Progenitor cell of endocrine pancreas (in vitro differentiated cells): ENCODE measurements at regions not wholly inside any gene's neighbourhood (a gene's known extent, or its start where the extent isn't known, plus 50 kb on each side); places are given as distances from the start of the nearest gene placed in this dataset.

ENCODE experiments used
- DNase-seq: peaks from one replicate; pipeline ENCODE4 v3.0.0; 2021; ENCODE audit warnings: low spot score; ENCODE audit not compliant: unreplicated experiment
- H3K27ac Mint-ChIP-seq: 2 replicates; pipeline ENCODE4 v1.8.0; 2021; ENCODE audit warnings: mild to moderate bottlenecking, moderate library complexity, mixed read lengths
- H3K27me3 Mint-ChIP-seq: 2 replicates; pipeline ENCODE4 v1.8.0; 2021; ENCODE audit warnings: mixed read lengths
- H3K36me3 Mint-ChIP-seq: 2 replicates; pipeline ENCODE4 v1.8.0; 2022; ENCODE audit warnings: mixed read lengths; ENCODE audit not compliant: insufficient read depth
- H3K4me1 Mint-ChIP-seq: 2 replicates; pipeline ENCODE4 v1.8.0; 2021; ENCODE audit warnings: low read depth, mixed read lengths
- H3K4me3 Mint-ChIP-seq: 2 replicates; pipeline ENCODE4 v1.8.0; 2021; ENCODE audit warnings: low read depth, mild to moderate bottlenecking, moderate library complexity, mixed read lengths
- H3K9me3 Mint-ChIP-seq: 2 replicates; pipeline ENCODE4 v1.8.0; 2021; ENCODE audit warnings: low read depth, mixed read lengths
- TF ChIP-seq, protein P1 (sequence below): fragments of 200-600 bp; sonication (generic); IDR thresholded peaks from one replicate; pipeline ENCODE4 v1.5.0; 2021; ENCODE audit warnings: antibody characterized with exemption, mild to moderate bottlenecking; ENCODE audit not compliant: unreplicated experiment

DNA sequence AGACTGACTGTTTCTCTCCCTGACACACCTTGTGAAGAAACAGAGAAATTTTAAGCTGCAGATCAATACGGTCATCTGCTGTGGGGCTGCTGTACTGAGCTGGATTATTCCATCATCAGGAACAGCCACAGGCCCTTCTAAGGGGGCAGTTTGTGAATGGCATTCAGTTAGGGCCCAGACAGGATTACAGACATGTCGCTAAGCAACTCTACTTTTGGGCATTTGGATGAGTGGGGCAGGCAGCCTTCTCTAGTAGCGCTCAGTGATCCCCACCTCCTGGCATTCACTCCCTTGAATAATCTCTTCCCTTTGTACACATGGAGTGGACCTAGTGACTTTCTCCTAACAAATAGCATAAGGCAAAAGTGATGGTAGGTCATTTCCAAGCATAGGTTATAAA is 144.4 kb upstream of the RARB start:
- H3K4me1 Mint-ChIP-seq, result peaks cover 9% of the 10 kb centered on the region
- no peak for DNase-seq
- TF ChIP-seq, protein P1, sequence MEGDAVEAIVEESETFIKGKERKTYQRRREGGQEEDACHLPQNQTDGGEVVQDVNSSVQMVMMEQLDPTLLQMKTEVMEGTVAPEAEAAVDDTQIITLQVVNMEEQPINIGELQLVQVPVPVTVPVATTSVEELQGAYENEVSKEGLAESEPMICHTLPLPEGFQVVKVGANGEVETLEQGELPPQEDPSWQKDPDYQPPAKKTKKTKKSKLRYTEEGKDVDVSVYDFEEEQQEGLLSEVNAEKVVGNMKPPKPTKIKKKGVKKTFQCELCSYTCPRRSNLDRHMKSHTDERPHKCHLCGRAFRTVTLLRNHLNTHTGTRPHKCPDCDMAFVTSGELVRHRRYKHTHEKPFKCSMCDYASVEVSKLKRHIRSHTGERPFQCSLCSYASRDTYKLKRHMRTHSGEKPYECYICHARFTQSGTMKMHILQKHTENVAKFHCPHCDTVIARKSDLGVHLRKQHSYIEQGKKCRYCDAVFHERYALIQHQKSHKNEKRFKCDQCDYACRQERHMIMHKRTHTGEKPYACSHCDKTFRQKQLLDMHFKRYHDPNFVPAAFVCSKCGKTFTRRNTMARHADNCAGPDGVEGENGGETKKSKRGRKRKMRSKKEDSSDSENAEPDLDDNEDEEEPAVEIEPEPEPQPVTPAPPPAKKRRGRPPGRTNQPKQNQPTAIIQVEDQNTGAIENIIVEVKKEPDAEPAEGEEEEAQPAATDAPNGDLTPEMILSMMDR, result no peak
- H3K27ac Mint-ChIP-seq, result no peak overlapping the region
- H3K4me3 Mint-ChIP-seq, result no peak overlapping the region
- H3K27me3 Mint-ChIP-seq, result peaks cover 14% of the 10 kb centered on the region
- peaks cover 3% of the 10 kb centered on the region for H3K9me3 Mint-ChIP-seq
- H3K36me3 Mint-ChIP-seq, result no peaks in the 10 kb centered on the region

DNA sequence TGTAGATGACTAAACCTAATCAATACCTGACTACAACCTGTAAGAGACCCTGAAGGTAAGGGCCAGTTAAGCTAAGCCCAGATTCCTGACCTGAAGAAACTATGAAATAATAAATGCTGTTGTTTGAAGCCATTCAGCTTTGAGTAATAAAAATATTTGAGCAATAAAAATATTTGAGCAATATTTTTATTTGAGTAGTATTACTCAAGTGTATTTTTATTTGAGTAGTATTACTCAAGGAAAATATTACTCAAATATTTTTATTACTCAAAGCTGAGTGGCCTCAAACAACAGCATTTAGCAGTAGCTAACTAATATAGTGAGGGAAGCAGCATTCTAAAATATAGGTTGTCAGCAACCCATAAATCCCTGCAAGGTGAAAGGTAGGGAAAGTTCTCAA is 143.8 kb upstream of the RARB start:
- H3K36me3 Mint-ChIP-seq, result no peaks in the 10 kb centered on the region
- TF ChIP-seq, protein P1, result no peak
- peaks cover 11% of the 10 kb centered on the region for H3K27me3 Mint-ChIP-seq
- no peak overlapping the region for H3K4me3 Mint-ChIP-seq
- no peak overlapping the region for H3K27ac Mint-ChIP-seq
- peaks cover 3% of the 10 kb centered on the region for H3K9me3 Mint-ChIP-seq
- DNase-seq, result no peak
- H3K4me1 Mint-ChIP-seq, result peaks cover 9% of the 10 kb centered on the region

DNA sequence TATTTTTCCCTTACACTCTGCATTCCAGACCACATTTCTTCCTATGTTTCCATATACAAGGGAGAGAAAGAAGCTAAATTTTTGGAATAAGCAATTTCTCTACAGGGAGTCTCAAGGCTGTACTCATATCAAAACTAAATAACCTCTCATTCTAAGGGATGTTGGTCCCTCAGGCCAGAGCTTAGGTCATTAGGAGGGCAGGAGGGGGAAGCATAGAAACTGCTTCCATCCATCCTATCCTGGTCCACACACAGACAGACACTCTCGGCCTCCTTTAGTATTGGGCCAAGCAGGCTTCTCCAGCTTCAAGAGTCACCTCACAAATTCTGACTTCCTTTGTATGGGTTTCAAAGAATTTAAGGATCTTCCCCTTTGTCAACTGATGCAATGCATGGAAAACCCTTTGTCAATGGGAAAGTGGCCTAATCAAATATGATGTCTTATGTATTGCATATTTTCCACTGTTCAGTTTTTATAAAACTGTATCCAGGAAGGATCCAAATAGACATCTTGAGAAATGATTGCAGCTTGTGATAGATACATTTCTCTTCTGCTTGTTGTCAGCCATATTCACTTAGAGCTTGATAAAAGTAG is 140.7 kb upstream of the RARB start:
- TF ChIP-seq, protein P1, result no peak
- Mint-ChIP-seq H3K4me1 (peaks cover 25% of the 10 kb centered on the region), H3K27me3 (peaks cover 4% of the 10 kb centered on the region), H3K9me3 (peaks cover 3% of the 10 kb centered on the region), H3K4me3 (no peak overlapping the region), H3K36me3 (no peaks in the 10 kb centered on the region), H3K27ac (no peak overlapping the region)
- no peak for DNase-seq

DNA sequence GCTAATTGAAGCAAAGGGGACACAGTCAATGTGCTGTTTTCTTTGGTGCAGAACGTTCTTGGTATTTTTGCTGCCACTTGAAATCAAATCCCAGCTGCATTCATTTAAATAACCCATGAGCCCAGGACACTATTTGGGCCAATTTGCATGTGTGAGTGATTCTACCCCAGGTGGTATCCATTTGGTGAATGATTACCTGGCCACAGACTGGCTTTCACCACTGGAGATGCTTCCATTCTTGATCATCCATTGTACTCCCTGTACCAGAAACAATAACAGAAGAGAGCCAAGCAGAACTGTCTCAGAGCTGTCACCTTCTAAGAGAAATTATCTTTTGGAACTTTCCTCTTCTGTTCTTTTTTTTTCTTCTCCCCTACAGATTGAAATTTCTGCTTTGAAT is 139.7 kb upstream of the RARB start:
- peaks cover 4% of the 10 kb centered on the region for H3K27me3 Mint-ChIP-seq
- peaks cover 3% of the 10 kb centered on the region for H3K9me3 Mint-ChIP-seq
- no peaks in the 10 kb centered on the region for H3K36me3 Mint-ChIP-seq
- no peak for DNase-seq
- TF ChIP-seq, protein P1, result no peak
- peaks cover 30% of the 10 kb centered on the region for H3K4me1 Mint-ChIP-seq
- no peak overlapping the region for H3K4me3 Mint-ChIP-seq
- H3K27ac Mint-ChIP-seq, result no peak overlapping the region

DNA sequence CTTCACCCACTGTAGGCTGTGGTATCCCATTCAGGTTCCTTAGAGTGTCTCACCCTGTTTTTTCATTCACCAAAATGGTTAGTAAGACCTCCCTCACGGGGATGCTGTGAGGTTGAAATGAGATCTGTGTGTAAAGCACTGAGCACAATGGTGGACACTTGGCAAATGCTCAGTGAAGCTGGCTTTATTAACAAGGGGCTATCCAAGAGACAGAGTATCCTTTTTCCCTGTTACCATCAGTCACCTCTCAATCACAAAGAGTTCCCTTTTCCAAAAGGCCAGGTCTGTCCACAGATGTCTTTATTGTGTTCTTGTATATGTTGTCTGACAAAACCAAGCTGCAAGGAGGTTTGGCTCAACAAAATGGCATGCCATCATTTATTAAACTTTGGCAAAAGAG is 138.9 kb upstream of the RARB start:
- Mint-ChIP-seq H3K36me3 (no peaks in the 10 kb centered on the region), H3K4me3 (no peak overlapping the region), H3K27ac (no peak overlapping the region), H3K9me3 (peaks cover 6% of the 10 kb centered on the region), H3K4me1 (peaks cover 33% of the 10 kb centered on the region), H3K27me3 (peaks cover 4% of the 10 kb centered on the region)
- TF ChIP-seq, protein P1, result no peak
- DNase-seq, result no peak
